ENCODE measurements at regions not wholly inside any gene's neighbourhood (a gene's known extent, or its start where the extent isn't known, plus 50 kb on each side); places are given as distances from the start of the nearest gene placed in this dataset.

GRCh38 chr4:185899833-185900232 lies 87.8 kb upstream of the SORBS2 start:
- no peak for TF ChIP-seq CTCF (conservative IDR thresholded peaks at IDR 0.05 in 1 of 2, IDR thresholded peaks at IDR 0.05 in 1 of 2; ENCODE audit: extremely low read depth in 1 of 2, insufficient read depth in 1 of 2, low read depth in 1 of 2, low read length in 2 of 2)
- TF ChIP-seq EZH2 (IDR thresholded peaks at IDR 0.05; ENCODE audit: borderline replicate concordance, low read length) = no peak

All from mammary epithelial cell (primary cell).